GM19025 (cell line): ENCODE measurements at regions not wholly inside any gene's neighbourhood (a gene's known extent, or its start where the extent isn't known, plus 50 kb on each side); places are given as distances from the start of the nearest gene placed in this dataset.
"Not testable (repeated sequence)": the region's sequence is repeated elsewhere in the genome, so short reads cannot be mapped to it uniquely, and the experiment has no call there.

Source experiments
- ATAC-seq: cut with Tn5 transposase; IDR thresholded peaks from one replicate; pipeline ENCODE4 v1.9.1; 2021; ENCODE audit warnings: mild to moderate bottlenecking, low read depth, moderate library complexity; ENCODE audit not compliant: unreplicated experiment

DNA sequence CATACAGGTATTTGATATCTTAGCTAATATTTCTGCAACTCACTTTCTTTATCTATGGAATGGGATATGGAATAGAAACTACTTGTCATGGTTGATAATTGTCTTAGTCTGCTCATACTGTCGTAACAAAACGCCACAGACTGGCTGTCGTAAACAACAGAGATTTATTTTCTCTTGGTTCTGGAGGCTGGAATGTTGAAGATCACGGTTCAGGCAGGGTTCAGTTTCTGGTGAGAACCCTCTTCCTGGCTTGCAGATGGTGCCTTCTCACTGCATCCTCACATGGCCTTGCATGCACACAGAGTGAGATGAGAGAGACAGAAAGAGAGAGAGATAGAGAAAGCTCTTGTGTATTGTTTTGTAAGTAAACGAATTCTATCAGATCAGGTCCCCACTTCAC, 332.7 kb upstream of the MAGI2 start:
- ATAC-seq: no peak

DNA sequence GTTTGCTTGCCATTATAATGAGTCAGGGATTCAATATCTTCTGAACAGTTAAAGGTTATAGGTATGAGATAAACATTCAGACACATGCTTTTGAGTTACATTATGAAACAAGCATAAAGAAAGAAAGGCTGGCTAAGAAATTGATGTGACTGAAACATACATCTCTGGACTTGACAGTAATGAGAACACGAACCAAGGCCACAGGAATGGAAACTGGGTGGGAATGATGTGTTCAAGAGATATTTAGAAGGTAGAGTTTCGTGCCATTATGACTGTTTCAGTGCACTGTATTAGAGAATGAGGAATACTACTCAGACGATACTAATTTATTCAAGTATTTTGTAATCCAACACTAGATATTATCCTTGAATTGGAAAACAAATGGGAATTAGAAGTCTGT, 332.1 kb upstream of the MAGI2 start:
- ATAC-seq: no peak

DNA sequence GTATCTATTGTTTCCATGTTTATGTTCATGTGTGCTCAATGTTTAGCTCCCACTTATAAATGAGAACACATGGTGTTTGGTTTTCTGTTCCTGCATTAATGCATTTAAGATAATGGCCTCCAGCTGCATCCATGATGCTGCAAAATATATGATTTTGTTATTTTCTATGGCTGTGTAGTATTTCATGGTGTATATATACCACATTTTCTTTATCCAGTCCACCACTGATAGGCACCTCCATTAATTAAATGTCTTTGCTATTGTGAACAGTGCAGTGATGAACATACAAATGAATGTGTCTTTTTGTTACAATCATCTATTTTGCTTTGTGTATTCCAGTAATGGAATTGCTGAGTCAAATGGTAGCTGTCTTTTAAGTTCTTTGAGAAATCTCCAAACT, 329.4 kb upstream of the MAGI2 start:
- no peak for ATAC-seq

DNA sequence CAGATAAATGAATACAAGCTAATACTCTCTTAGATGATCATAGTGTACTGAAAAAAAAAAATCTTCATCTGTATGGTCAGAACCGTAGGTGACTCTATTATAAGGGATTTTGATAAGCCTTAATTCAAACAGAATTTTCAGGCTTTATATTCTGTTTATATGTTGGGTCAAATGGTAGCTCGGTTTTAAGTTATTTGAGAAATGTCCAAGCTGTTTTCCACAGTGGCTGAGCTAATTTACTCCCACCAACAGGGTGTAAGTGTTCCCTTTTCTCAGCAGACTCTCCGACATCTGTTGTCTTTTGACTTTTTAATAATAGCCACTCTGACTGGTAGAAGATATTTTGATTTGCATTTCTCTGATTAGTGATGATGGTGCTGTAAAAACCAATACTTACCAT, 328.8 kb upstream of the MAGI2 start:
- no peak for ATAC-seq

DNA sequence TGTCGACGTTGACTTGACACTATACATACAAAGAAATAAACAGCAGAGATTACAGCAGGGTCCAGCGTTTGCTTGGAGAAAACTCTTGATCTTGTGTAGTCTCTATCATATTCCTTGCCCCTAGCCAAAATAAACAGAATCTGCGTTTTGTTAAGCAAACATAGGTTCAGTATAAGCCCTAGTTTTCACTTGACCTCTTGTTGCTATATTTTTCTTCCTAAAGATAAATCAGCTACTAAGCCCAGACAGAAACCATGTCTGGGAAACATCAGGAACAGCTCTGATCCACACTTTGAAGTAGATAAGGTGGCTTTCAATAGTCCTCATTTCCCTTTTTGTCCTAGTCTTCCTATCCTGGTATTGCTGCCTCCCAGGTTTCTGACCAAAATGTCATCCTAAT, 328.2 kb upstream of the MAGI2 start:
- no peak for ATAC-seq

DNA sequence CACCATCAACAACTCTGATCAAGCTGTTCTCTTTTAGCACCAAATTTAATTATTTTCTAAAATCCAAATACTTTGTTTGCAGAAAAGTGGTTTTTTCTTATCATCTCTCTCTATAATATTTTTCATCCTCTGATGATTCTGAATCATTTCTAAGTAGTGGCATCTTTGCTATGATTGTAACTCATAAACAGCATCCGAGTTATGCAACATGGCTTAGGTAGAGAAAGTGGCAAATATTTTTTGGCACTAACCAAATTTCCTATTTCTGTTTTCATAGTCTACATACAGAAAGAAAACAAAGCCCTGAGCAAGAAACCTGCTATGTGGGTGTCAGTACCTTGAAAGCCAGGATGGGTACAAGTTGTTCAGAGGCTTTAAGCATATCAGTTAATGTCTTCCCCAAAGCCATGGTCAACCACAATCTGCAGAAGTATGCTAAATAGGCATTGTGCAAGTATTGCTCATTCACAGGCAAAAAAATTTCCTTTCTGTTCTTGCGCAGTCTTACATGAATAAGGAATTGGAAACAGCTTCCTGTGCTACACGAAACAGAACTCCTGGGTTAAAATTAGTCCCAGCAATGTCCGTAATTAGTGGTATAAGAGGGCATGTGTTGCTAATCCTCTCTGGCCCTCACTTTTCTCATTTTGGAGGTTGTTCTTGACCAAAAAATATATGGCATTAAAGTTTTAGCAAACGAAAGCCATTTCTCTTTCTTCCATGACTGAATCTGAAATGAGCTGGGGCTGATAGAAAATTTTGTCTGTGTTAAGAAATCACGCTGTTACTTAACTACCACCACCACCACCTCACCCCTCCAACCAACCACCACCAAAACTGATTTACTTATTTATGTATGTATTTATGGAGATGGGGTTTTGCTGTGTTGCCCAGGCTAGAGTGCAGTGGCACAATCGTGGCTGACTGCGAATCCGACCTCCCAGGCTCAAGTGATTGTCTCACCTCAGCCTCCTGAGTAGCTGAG, 325.6 kb upstream of the MAGI2 start:
- ATAC-seq: no peak

DNA sequence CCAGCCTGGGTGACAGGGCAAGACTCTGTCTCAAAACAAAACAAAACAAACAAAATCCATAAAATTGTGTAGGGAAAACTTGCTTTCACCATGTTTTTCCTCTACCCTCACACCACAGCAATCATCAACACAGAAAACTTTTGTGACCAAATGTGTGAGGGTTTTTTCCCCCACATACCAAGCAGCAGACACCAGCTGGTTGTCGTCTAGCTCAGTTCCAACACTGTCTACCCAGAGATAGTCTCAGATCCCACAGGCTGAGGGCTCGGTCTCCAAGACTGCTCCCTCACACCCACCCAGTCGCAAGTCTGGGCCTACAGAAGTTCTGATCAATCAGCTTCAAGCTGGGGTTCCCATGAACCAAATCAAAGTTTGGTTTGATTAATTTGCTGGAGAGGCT, 322.4 kb upstream of the MAGI2 start:
- ATAC-seq: no peak

DNA sequence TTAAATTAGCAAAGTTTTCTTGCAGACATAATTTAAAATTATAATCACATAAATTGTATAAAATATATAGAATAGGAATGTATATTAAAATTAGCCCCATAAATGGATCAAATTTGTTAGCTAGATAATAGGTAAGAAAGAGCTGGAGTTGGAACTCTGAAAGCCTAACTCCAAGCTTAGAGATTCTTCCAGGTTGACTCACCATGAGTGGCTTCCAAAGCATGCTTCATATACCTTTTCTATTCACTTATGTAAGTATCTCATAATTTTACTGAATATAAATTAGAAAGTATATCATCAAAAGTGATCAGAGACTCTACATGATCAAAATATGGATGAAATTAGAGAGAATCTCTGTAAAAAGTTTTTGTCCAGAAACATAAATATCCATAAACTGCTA, 320.7 kb upstream of the MAGI2 start:
- ATAC-seq: no peak

DNA sequence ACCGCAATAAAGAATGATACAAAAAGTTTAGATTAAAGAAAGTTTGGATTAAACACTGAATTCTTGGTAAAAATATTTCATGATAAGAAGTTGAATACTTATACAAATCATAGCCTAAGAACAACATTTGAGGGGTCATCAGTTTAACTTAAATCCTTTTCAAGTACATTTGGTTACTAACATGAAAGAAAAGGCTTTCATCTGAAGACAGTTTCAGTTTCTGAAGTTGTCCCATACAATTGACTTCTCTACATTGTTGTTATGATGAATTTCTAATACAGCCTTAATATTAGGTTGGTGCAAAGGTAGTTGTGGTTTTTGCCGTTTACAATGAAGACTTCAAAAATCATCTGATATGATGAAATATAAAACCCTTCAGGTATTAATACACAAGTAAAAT, 317.5 kb upstream of the MAGI2 start:
- no peak for ATAC-seq

DNA sequence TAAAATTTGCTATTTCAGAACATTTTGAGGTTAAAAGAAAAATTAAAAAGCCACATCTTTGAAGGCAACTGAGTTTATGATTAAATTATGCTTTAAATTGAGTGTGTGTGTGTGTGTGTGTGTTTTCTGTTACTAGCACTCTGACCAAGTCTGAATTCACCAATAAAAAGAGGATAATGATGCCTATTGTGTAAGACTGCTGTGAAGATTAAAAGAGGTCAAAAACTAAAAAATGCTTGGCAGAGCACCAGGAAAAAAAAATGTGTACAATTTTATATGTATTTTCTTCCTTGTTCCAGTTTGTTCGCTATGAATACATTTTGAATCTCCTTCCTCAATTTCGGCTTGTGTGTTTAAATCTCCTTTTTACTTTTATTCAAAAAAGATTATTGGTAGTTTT, 316.6 kb upstream of the MAGI2 start:
- no peak for ATAC-seq

DNA sequence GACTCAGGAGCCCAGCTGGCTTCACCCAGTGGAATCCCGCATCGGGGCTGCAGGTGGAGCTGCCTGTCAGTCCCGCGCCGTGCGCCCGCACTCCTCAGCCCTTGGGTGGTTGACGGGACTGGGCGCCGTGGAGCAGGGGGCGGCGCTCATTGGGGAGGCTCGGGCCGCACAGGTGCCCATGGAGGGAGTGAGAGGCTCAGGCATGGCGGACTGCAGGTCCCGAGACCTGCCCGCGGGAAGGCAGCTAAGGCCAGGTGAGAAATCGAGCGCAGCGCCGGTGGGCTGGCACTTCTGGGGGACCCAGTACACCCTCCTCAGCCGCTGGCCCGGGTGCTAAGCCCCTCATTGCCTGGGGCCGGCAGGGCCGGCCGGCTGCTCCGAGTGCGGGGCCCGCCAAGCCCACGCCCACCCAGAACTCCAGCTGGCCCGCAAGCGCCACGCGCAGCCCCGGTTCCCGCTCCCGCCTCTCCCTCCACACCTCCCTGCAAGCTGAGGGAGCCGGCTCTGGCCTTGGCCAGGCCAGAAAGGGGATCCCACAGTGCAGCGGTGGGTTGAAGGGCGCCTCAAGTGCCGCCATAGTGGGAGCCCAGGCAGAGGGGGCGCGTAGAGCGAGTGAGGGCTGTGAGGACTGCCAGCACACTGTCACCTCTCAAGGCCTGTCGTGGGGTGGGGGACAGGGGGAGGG, 314.6 kb upstream of the MAGI2 start:
- ATAC-seq: not testable (repeated sequence)

DNA sequence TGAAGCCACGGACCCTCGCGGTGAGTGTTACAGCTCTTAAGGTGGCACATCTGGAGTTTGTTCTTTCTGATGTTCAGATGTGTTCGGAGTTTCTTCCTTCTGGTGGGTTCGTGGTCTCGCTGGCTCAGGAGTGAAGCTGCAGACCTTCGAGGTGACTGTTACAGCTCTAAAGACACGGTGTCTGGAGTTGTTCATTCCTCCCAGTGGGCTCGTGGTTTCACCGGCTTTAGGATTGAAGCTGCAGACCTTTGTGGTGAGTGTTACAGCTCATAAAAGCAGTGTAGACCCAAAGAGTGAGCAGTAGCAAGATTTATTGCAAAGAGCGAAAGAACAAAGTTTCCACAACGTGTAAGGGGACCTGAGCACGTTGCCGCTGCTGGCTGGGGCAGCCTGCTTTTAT, 313.7 kb upstream of the MAGI2 start:
- ATAC-seq: not testable (repeated sequence)

DNA sequence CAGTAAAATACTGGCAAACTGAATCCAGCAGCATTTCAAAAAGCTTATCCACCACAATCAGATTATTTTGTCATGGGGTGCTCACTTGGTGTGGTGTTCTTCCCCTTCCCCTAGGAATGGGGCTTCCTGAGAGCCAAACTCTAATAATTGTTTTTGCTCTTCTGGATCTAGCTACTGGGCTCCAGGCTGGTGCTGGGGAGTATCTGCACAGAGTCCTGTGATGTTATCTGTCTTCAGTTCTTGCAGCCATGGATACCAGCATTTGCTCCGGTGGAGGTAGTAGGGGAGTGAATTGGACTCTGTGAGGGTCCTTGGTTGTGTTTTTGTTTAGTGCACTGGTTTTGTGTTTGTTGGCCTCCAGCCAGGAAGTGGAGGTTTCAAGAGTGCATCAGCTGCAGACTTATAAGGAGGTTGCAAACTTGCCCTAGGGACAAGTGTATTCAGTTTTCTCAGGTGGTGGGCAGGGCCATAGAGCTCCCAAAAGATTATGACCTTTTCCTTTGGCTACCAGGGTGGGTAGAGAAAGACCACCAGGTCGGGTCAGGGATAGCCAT, 308.5 kb upstream of the MAGI2 start:
- ATAC-seq: no peak

DNA sequence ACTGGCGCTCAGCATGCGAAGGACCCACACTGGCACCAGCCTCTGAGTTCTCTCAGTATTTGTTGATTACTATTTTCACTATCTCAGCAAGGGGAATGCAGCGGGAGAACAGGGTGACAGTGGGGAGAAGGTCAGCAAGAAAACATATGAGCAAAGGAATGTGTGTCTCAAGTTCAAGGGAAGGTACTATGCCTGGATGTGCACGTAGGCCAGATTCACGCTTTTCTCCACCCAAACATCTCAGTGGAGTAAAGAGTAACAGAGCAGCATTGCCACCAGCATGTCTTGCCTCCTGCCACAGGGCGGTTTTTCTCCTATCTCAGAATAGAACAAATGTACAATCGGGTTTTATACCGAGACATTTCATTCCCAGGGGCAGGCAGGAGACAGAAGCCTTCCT, 297.5 kb upstream of the MAGI2 start:
- ATAC-seq: not testable (repeated sequence)

DNA sequence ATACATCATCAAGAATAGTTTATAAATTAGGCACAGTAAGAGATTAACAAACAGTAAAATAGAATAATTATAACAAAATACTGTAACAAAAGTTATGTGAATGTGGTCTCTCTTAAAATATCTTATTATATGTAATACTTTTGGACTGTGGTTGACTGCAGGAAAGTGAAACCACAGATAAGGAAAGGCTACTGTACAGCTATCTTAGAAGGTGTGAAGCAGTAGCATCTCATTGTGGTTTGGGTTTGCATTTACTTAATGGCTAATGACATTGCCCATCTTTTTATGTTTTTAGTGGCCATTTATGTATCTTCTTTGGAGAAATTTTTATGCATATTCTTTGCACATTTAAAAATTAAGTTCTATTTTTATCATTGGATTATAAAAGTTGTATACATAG, 296.4 kb upstream of the MAGI2 start:
- ATAC-seq: no peak

DNA sequence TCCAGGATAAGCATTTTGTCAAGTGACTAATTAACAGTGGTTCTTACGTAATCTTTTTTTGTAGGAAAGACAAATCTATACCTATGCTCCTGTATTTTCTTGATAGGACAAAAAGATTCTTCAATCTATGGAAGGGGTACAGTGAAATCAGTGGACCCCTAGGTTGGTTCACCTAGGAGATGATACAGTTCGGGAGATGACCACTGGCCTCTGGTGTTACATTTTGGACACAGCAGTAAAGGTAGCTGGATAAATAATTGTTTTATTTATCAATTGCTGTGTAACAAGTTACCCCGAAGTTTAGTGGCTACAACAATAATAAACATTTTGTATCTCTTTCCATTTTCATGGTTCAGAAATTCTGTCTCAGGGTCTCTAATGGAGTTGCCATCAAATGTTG, 288.2 kb upstream of the MAGI2 start:
- ATAC-seq: no peak

DNA sequence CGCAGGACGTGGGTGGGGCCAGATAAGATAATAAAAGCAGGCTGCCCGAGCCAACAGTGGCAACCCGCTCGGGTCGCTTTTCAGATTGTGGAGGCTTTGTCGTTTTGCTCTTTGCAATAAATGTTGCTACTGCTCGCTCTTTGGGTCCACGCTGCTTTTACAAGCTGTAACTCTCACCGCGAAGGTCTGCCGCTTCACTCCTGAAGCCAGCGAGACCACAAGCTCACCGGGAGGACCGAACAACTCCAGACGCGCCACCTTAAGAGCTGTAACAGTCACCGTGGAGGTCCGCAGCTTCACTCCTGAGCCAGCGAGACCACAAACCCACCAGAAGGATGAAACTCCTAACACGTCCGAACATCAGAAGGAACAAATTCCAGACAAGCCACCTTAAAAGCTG, 286.6 kb upstream of the MAGI2 start:
- no peak for ATAC-seq

DNA sequence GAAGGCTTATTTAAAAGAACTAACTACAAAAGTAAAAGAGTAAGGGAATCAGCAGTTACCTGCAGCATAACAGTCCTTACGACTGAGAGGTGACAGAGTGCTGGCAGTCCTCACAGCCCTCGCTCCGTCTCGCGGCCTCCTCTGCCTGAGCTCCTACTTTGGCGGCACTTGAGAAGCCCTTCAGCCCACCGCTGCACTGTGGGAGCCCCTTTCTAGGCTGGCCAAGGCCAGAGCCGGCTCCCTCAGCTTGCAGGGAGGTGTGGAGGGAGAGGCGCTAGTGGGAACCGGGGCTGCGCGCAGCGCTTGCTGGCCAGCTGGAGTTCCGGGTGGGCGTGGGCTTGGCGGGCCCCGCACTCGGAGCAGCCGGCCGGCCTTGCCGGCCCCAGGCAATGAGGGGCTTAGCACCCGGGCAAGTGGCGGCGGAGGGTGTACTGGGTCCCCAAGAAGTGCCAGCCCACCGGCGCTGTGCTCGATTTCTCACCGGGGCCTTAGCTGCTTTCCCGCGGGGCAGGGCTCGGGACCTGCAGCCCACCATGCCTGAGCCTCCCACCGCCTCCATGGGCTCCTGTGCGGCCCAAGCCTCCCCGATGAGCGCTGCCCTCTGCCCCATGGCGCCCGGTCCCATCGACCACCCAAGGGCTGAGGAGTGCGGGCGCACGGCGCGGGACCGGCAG, 285.7 kb upstream of the MAGI2 start:
- ATAC-seq: not testable (repeated sequence)

DNA sequence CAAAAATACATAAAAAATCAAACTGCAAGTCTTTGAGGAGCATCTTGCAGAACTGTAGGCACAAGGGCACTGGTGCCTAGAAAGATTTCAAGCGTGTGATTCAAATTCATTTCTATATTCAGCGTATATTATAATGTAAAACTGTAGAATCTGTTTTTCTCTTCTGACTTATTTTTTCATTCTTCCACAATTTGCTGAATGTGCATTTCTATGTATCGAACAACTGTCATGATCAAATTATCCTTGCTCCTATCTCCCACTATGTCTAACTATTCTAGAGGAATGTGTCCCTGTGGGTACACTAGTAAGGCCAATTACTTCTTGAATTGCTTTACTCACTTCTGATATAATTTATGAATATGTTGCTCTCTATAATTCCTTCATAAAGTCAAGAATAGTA, 283.0 kb upstream of the MAGI2 start:
- ATAC-seq: no peak

DNA sequence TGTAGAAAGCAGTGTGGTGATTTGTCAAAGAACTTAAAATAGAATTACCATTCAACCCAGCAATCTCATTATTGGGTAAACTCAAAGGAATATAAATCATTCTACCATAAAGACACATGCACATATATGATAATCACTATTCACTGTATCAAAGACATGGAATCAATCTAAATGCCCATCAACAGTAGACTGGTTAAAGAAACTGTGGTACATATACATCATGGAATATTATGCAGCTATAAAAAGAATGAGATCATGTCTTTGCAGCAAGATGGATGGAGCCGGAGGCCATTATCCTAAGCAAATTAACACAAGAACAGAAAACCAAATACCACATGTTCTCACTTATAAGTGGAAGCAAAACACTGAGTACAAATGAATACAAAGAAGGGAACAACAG, 281.5 kb upstream of the MAGI2 start:
- no peak for ATAC-seq

DNA sequence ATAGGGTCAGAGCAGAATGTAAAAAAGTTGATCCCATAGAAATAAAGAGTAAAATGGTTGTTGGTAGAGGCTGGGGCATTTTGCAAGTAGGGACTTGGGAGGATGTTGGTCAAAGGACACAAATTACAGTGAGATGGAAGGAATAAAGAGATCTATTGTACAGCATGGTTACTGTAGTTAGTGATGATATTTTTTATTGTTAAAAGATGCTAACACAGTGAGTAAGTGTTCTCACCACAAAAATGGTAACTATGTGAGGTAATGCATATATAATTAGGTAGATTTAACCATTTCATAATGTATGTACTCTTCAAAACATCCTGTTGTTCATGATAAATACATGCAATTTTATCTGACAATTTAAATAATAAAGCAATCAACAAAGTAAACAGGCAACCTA, 280.7 kb upstream of the MAGI2 start:
- no peak for ATAC-seq
